ENCODE measurements at regions not wholly inside any gene's neighbourhood (a gene's known extent, or its start where the extent isn't known, plus 50 kb on each side); places are given as distances from the start of the nearest gene placed in this dataset.
A peak's percentile ranks its signal among the peaks of the same experiment; 100 is the strongest.
"Not testable (repeated sequence)": the region's sequence is repeated elsewhere in the genome, so short reads cannot be mapped to it uniquely, and the experiment has no call there.

- DNase-seq, result peak; percentile 85
These were observed 84.6 kb upstream of the ZNG1F start for GRCh38 chr9:41273549-41274267.

GRCh38 chr9:41272879-41273548 is 83.9 kb upstream of the ZNG1F start:
- DNase-seq, result not testable (repeated sequence)

- DNase-seq, result not testable (repeated sequence)
These were observed 81.9 kb upstream of the ZNG1F start for GRCh38 chr9:41270992-41271391.

GRCh38 chr9:41269471-41269870 is 80.4 kb upstream of the ZNG1F start:
- peak; percentile 43 for DNase-seq

GRCh38 chr9:41269054-41269453 is 79.9 kb upstream of the ZNG1F start:
- DNase-seq, result peak; percentile 22

- not testable (repeated sequence) for DNase-seq
These were observed 77.5 kb upstream of the ZNG1F start for GRCh38 chr9:41266602-41267001.

DNA sequence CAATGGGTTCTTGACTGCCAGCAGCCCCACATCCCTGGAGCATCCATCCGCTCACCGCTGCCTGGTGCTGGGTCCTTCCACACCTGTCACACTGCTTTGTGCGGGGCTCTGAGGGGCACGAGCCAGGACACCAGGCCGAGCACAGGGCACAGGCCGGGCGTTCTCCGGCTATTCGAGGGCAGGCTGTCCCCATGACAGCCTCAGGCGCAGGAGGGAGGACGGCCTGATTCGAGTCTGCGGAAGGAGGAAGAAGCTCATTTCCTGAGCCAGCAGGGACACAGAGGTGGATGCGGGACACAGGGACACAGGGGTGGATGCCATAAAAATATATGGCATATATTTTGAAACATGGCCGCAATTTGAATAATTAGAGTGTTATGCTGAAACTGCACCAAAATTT is 76.9 kb upstream of the ZNG1F start:
- DNase-seq, result not testable (repeated sequence)

DNA sequence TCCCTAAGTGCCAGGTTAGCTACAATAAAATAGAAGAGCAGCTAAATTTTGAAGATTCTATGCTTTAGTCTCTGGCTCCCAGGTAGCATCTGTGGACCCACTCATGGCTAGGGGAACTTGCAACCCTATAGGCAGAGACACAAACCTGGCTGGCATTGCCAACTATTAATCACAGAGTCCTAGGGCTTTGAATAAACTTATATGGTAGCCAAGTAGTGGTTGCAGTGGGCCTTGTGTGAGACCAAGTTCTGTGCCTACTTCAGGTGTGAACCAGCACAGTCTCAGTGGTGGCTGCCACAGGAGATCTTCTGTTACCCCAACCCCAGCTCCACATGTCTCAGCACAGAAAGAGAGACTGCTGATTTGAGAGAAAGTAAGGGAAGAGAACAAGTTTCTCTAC is 62.9 kb upstream of the ZNG1F start:
- not testable (repeated sequence) for DNase-seq

GRCh38 chr9:41251101-41251500 is 62.0 kb upstream of the ZNG1F start:
- DNase-seq, result not testable (repeated sequence)

DNA sequence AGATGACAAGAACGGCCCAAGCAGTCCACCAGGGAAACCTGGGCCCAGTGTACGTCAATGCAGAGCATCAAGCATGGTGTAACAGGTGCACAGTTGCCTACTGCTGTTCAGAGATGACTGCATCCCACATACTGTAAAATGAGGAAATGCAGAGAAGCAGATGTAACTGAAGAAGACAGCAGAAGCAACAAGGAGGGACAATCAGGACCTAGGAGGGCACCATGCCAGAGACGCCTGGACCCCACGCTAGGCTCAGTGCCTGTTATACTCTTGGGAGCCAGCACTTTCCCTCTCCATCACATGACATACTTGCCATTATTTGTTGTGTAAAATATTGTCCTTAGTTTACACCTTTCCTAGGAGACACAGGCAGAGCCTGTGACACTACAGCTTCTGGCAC is 57.6 kb upstream of the ZNG1F start:
- not testable (repeated sequence) for DNase-seq
